CD4-positive, alpha-beta T cell treated with Interleukin-4 for 1 hour (primary cell): ENCODE measurements at regions not wholly inside any gene's neighbourhood (a gene's known extent, or its start where the extent isn't known, plus 50 kb on each side); places are given as distances from the start of the nearest gene placed in this dataset.
"Not testable (repeated sequence)": the region's sequence is repeated elsewhere in the genome, so short reads cannot be mapped to it uniquely, and the experiment has no call there.

ENCODE experiments used
- DNase-seq, 2 donors: peaks; one replicate each; pipeline ENCODE4 v3.0.0-alpha.2; 2020 to 2022

DNA sequence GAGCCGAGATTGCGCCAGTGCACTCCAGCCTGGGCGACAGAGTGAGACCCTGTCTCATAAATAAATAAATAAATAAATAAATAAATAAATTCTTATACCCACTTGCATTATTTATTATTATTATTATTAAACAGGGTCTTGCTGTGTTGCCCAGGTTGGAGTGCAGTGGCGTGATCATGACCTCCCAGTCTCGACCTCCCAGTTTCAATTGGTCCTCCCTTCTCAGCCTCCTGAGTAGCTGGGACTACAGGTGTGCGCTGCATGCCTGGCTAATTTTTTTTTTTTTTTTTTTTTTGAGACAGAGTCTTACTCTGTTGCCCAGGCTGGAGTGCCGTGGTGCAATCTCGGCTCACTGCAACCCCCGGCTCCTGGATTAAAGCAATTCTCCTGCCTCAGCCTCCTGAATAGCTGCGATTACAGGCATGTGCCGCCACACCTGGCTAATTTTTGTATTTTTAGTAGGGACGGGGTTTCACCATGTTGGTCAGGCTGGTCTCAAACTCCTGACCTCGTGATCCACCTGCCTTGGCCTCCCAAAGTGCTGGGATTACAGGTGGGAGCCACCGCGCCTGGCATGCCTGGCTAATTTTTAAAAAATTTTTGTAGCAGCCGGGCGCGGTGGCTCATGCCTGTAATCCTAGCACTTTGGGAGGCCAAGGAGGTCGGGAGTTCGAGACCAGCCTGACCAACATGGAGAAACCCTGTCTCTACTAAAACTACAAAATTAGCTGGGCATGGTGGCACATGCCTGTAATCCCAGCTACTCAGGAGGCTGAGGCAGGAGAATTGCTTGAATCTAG, 150.2 kb downstream of the SEC14L1 start:
- DNase-seq, result not testable (repeated sequence)

DNA sequence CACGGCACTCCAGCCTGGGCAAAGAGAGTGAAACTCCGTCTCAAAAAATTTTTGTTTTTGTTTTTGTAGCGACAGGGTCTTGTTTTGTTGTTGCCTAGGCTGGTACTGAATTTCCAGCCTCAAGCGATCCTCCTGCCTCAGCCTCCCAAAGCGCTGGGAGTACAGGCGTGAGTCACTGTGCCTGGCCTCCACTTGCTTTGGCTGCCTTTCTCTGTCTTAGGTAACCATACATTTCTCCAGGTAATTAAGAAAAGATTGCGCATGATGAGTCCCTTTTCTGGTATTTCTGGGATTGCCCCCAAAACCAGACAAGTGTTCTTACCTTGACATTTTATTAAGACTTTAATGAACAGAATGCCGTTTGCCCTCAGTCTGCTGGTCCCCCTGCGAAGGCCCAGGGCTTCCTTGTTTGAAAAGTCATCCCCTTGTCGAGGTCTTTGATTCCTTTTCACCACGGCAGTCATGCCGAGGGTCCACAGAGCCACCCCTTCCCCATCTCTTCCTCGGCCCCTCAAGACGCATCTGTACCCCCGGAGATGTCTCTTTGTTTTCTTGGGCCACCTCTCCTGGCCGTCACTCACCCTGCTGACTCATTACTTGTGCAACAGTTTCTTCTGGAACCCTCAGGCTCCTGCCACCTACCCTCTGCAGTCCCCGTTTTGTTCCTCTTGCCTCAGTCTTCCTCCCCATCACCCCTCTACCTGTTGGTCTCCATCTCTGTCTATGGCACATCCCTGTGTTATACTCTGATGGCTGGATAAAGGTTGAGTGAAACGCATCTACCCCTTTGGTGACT, 151.0 kb downstream of the SEC14L1 start:
- DNase-seq, result no peak

DNA sequence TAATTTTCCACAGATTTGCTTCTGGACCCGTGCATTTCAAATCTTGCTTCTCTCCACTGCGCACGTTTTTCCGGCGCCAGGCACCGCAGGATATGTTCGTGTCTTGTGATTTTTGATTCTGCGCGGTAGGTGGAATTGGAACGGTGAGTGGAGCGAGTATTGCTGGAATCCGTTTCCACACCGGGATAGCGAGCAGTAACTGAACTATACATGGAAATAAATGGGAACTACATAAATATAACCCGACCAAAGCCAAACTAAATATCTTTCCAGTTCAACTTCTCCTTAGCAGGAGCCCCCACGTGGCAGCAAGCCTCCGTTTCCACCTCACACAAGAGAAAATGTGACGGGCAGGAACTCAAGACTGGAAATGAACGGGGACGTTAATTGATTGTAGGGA, 154.0 kb downstream of the SEC14L1 start:
- no peak for DNase-seq

DNA sequence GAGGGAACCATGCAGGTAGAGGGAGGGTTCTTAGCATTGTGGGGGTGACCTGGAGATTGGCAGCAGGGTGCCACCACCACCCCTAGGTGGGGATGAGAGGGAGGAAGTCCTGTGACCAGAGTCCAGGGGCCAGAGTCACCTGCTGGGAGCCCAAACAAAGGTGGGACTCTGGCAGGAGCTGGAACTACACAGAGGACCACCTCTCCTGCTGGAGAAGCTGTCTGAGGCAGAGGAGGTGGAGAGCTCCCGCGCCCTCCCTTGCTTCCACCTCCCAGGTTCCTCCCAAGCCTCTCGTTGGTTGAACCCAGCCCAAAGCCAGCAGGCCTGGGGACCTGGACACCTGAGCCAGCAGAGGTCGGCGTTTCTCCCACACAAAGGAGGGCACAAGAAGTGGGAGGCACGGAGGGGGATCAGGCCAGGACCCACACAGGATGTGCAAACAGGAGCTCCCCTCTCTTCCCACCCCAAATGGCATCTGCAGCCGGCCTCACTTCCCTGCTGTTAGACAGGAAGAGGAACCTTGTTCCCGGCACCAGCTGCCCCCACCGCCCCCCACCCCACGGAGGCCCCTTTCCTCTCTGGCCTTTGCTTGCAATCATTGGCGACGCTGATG, 154.6 kb downstream of the SEC14L1 start:
- no peak for DNase-seq

DNA sequence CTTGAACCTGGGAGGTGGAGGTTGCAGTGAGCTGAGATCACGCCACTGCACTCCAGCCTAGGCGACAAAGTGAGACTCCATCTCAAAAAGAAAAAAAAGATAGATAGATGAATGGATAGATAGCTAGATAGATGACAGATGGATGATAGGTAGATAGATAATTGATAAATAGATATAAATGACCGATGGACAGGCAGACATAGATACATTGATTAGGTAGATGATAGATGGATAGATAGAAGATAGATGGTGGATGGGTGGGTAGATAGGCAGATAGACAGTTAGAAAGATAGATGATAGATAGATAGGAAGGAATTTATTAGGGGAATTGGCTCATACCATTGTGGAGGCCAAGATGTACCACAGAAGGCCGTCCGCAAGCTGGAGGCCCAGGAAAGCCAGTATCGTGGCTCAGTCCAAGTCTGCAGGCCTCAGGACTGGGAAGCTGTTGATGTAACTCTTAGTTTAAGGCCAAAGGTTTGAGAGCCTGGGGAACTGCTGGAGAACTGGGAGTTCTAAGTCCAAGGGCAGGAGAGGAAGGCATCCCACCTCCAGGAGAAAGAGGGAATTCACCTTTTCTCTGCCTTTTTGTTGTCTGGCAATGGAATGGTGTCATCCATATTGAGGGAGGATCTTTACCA, 156.1 kb downstream of the SEC14L1 start:
- DNase-seq, result no peak

DNA sequence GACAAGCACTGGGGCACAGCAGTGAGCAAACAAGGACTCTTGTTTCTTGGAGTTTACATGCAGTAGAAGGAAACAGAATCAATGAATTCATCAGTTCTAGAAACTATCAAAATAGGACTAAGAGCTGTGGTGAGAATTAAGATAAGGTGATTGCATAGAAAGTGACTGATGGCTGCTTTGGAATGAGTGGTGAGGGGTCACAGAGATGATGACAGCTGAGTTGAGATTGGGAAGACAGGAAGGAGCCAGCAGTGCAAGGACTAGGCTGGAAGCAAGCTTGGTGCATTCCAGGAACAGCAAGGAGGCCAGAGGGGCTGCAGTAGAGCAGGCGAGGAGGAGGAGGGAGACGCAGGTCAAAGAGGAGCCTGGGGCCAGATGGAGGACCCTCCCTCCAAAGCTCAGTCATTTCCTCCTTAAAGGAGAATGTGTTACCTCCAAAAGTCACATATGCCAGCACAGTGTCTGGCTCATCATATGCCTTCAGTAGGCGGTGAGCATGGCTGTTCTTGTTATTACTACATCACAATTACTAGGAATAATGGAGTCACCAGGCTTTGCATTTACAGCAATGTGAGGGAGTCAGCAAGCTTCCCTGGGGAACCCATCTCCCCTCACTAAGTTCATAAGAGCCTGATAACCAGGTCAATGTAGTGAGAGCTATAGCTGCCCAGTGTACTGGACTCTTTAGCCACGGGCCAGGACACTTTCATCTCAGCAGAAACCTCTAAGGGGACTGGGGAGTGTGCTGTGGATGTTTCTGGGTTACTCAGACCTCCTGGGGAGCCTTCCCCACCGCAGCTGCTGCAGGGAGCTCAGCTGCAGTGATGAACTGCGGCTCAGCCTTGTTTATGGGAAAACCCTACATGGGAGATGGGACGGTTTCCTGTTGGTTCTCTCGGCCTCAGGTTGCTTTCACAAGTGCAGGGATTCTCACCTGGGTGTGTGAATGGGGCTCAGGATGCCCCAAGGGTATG, 157.2 kb downstream of the SEC14L1 start:
- no peak for DNase-seq

DNA sequence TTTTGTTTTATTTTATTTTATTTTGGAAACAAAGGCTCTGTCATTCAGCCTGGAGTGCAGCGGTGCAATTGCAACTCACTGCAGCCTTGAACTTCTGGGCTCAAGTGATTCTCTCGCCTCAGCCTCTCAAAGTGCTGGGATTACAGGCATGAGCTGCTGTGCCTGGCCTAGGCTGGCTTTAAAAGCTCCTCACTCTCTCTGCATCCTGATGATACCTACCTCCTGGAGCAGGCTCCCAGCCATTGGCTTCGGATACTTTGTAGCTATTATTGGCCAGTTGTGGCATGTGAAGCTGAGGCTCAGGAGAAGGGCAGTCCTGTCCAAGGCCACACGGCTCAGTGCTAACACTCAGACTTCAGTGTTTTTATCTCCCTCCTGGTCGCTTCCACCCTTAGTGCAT, 158.0 kb downstream of the SEC14L1 start:
- DNase-seq, result no peak

DNA sequence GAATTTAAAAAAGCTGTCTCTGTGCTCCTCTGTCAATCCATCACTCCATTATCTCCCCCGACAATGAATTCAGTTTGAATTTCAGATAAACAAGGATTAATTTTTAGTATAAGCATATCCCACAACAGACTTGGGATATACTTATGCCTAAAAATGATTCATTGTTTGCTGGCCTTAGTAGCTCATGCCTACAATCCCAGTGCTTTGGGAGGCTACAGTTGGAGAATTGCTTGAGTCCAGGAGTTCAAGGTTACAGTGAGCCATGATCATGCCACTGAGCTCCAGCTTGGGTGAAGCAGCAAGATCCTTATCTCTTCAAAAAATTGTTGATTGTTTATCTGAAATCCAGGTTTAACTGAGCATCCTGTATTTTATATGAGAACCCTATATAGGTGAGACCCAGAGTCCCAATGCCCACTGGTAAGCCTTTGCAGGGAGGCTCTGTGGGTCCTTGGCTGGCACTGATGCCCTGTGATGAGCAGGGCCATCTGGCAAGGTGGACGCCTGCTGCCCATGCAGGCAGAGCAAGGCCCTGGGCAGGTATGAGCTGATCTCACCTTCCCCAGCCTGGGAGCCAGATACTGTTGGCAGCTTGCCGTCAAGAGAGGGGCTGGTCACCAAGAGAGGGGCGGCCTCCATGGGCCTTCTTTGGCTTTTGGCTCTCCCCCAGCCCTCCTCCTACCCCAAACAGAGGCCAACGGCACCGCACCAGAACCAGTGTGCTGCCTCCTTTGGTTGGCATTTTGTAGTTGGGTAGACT, 158.7 kb downstream of the SEC14L1 start:
- no peak for DNase-seq

DNA sequence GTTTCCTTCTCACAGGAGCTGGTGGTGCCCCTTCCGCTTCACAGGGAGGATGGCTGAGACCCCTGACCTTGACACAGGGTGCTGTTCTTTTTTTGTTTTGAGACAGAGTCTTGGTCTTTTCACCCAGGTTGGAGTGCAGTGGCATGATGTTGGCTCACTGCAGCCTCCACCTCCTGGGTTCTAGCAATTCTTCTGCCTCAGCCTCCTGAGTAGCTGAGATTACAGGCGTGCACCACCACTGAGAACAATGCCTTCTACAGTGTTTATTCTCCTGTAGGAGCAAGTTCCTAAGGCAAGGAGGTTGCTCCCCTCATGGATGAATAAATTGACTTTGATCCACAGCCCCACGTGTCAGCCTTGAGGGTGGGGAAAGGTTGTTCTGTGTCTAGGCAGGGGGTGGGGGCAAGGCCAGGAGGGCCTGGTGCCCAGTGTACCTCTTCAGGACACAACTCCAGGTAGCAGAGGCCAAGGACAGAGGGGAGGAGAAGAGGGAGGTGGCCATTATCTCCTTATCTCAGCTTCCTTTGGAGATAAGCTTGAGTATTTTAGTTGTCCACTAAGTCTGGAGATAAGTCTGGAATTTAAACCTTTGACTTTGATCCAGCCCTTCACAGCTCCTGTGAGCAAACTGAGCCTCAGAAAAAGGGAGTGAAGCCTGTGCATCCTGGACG, 159.4 kb downstream of the SEC14L1 start:
- DNase-seq, result no peak

DNA sequence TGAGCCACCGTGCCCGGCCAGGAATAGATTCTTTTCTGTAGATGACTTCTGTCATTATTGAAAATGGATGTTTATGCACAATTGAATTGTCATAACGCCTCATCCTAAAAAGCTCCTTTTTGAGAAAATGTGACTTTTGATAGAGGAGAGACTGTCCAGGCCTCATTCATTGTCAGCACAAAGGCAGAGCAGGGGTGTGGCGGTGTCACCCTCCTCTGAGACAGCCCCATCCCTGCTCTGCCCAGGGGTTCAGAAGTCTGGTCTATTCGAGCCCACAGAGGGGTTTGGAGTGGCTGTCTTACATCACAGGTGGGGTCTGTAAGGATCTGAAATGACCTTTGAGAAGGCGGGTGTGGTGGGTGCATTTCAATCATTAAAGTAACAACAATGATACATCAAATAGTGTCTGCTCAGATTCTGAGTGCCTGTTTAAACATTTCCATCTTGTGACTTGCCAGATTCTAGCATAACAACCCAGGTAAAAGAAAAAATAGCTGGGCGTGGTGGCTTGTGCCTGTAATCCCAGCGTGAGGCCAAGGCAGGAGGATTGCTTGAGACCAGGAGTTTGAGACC, 161.0 kb downstream of the SEC14L1 start:
- no peak for DNase-seq

DNA sequence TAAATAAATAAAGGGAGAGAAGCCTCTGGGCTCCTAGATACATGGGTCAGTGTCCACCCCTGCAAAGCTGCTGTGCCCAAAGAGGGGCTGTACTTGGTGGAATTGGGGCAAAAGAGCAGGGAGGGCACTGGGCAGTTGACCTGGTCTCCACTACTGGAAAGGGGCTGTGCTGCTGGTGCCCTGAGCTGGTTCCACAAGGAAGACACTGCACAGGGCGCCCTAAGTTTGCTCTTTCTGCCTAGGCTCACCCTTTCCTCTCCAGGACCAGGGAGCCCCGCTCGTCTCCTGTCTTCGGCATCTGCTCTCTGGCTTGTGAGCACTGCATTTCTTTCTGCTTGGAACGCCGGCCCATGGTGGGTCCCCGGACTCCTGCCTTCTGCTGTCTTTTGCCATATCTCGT, 161.9 kb downstream of the SEC14L1 start:
- DNase-seq, result no peak

DNA sequence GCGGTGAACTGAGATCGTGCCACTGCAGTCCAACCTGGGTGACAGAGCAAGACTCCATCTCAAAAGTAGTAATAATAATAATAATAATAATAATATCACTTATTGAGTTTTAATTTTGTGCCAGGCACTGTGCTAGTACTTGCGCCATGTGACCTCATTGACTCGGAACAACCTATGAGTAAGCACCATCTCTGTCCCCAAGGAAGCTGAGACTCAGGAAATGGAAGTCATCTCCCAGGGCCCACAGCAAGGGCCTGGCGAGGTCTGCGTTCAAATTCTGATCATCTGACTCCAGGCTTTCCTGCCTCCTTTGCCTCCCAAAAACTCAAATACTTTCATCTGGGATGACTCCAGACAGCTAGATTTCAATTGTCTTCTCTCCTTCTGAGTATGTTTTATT, 162.9 kb downstream of the SEC14L1 start:
- DNase-seq, result no peak

DNA sequence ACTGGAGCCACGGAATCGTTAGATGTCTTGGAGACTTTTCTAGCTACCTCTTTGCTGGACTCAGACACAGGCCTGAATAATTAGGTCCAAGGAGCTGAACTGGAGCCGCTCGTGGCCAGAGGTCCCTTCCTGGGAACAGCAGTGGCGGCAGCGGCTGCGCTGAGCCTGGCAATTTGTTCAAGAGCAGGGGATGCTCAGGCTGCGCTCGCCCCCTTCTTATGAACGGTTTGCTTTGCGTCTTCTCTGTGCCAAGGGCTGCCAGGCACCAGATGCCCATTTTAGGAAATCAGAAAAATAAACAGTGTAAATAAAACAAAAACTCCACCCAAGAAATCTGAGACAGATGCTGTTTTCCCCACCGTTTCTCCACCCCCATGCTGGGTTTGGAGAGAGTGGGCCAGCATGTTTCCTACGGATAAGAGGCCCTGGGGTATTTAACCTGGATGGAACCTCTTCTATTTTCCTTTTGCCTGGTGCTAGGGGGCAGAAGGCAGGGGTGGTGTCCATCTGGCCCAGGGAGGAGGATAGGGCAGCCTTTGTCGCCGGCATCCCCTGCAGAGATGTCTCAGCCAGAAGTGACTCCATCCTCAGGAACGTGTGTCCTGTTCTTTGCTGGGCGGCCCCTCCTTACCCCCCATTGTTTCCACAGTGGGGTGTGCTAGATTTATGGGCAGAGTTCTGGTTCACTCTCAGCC, 163.4 kb downstream of the SEC14L1 start:
- no peak for DNase-seq

DNA sequence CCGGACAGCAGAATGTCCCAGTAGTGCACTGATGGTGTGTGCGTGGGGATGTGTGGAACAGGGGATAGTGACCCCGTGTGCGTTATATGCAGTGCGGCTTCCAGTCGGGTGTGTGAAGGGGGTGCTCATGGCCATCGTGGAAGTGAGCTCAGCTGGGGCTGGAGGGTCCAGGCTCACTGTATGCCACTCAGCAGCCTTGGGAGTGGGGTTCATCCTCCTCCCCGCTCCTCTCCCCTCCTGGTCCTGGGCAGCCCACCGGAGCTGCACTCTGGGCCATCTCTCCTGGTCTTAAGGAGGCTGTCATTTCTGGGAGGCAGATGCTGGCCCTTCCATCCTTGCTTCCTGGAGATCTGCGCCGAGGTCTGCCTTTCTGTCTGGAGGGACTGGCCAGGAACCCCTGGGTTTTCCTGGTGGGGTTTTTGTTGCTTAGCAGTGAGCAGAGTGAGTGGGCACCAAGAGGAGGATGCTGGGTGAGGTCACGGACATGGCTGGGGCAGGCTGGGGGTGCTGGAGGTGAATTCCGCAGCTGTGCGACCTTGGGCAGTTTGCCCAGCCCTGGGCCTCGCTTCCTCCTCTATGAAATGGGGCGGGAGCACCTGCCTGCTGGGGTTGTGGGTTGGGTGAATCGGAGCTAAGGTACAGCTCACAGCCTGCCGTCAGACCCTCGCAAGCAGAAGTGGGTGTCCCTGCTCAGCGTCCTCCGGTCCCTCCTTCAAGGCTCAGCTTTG, 164.1 kb downstream of the SEC14L1 start:
- DNase-seq, result no peak

DNA sequence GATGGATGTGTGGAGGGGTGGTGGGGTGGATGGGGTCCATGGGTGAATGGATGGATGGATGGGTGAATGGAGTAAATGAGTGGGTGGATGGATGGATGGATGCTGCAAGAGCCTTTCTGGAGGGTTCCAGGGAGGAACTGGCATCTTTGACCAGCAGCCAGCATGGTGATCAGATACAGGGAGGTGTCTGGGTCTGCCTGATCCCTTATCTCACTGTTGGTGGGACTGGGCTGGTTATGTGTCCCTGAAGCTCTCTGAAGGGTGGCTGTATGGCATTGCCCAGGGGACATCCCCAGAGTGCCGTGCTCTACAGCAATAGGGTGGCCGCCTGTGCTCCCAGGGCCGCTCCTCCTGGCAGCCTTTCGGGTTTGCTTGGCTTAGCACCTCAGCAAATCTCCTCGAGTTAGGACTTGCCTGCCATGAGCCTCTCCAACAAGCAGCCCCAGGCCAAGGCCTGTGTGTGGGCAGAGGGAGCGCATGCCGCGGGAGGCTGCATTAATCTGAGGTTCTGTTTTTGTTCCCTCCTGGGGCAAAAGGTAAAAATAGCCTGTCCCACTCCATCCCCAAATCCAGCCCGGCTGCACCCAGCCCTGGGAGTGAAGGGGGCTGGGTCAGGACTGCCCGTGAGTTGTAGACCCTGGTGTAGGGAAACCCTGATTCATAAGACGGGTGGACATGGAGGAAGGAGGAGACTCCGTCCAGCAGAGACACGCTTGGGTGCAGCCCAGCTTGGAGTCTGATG, 165.4 kb downstream of the SEC14L1 start:
- no peak for DNase-seq

DNA sequence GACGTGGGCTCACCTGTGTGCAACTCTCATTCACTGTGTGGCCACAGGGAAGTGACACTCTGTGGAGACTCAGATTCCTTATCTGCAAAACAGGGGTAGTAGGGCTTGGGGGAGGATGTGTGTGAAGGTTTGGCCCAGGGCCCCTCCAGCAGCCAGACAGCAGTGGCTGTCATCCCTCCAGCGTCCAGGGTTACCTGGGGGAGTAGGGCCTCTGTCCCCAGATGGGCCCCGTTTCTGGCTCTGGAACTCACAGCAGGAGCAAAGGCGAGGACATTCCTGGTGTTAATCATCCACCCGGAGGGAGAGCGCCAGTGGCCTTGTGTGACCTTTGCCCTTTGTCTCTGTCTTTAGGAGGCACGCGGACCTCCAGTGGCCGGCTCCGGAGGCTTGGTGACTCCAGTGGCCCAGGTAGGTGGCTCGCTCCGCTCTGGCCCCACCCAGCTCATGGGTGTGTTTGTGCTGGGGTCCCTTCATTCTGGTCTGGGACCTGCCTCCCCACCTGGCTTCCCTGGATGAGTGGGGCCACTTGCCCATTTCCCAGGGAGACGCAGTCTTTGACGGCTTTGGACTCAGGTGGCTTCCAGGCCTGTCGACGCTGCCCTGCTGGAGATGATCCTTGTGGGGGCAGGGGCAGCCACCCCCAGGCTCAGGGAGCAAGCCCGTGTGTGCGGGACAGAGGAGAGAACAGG, 166.2 kb downstream of the SEC14L1 start:
- DNase-seq, result no peak

DNA sequence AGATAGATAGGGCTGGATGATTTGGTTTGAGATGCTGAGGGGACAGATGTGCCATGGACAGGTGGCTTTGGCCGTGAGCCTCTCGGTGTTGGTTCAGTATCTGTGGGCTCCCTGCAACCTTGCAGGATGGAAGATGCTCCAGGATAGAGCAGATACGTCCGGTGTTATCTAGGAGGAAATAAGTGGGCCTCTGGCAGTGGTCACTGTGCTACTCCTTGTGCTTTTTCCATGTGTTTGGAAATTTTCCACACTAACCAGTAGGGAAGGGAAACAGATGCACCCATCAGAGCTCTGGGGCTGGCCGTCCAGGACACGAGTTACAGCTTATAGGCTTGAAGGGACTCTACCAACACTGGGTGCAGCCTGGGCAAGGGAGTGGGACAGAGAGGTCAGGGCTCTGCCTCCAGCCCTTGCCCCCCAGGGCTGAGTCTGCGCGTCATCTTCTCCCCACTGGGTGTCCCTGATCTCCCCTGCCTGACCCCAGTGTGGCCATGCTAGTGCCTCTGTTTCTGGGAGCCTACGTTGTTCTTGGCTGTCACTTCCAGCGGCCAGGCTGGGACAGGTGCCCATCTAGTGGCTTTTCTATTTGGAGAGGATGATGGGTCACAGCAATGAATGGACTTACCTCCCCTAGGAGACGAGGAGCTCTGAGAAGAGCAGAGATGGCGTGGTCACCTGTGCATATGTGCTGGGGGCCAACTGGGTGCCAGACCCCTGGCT, 166.9 kb downstream of the SEC14L1 start:
- DNase-seq, result no peak
